T-cell (primary cell): ENCODE measurements at regions not wholly inside any gene's neighbourhood (a gene's known extent, or its start where the extent isn't known, plus 50 kb on each side); places are given as distances from the start of the nearest gene placed in this dataset.

Source experiments
- ATAC-seq, 4 experiments: fragments of 200-7000 bp in 3 of 4; fragments of 150-1000 bp in 1 of 4; cut with Tn5 transposase; replicated peaks in 1 of 4; 1 replicate in 3 of 4; 2 replicates in 1 of 4; pipeline ENCODE4 v1.10.0; 2021; ENCODE audit warnings: moderate library complexity in 3 of 4, mild to moderate bottlenecking in 2 of 4, moderate number of reproducible peaks in 1 of 4
- CTCF ChIA-PET, 2 donors: fragments of 300-600 bp; sonication (Branson Sonifier 250); formaldehyde crosslinking; loops; one replicate each; lab custom pipeline; 2022; ENCODE audit warnings: antibody characterized with exemption in 2 of 2; lab: Charles Lee
- POLR2A ChIA-PET, 2 donors: fragments of 300-600 bp; sonication (Branson Sonifier 250); formaldehyde crosslinking; loops; one replicate each; lab custom pipeline; 2022; ENCODE audit warnings: antibody characterized with exemption in 2 of 2; lab: Charles Lee
- DNase-seq, 35 experiments: peaks; one replicate each; pipeline versions ENCODE4 v3.0.0 to v3.0.0-alpha.2; 2013 to 2023
- H3K27ac ChIP-seq: one replicate; pipeline ENCODE4 v1.5.1; 2013; ENCODE audit warnings: low read length
- H3K27me3 ChIP-seq, 2 experiments: replicated peaks in 1 of 2; 1 replicate in 1 of 2; 2 replicates in 1 of 2; pipeline versions ENCODE4 v1.6.1 to v1.7.0; 2013; ENCODE audit warnings: low read length in 1 of 2, mixed read lengths in 1 of 2; ENCODE audit not compliant: control insufficient read depth in 2 of 2, insufficient read depth in 2 of 2; ENCODE audit errors: extremely low read depth in 1 of 2
- H3K36me3 ChIP-seq, 2 donors: 1 replicate in 1 of 2; 2 replicates in 1 of 2; pipeline versions ENCODE4 v1.6.1 to v1.7.0; 2013; ENCODE audit warnings: low read length in 1 of 2; ENCODE audit not compliant: control insufficient read depth in 2 of 2, insufficient read depth in 1 of 2; ENCODE audit errors: extremely low read depth in 1 of 2
- H3K4me1 ChIP-seq, 2 experiments: 1 replicate in 1 of 2; 2 replicates in 1 of 2; pipeline versions ENCODE4 v1.6.1 to v1.7.0; 2013; ENCODE audit warnings: low read length in 2 of 2, mixed read lengths in 1 of 2; ENCODE audit not compliant: insufficient read depth in 2 of 2, control insufficient read depth in 1 of 2; ENCODE audit errors: extremely low read depth in 1 of 2
- H3K4me3 ChIP-seq, 2 donors: 1 replicate in 1 of 2; 2 replicates in 1 of 2; pipeline versions ENCODE4 v1.5.1 to v1.7.0; 2013; ENCODE audit warnings: mild to moderate bottlenecking in 2 of 2, low read length in 1 of 2, moderate library complexity in 1 of 2; ENCODE audit not compliant: control insufficient read depth in 1 of 2; ENCODE audit errors: extremely low read depth in 1 of 2
- H3K9me3 ChIP-seq: 2 replicates; pipeline ENCODE4 v1.7.0; 2013
- H3K27ac Mint-ChIP-seq, 2 donors: one replicate each; pipeline ENCODE4 v1.8.0; 2020 to 2021; ENCODE audit warnings: mild to moderate bottlenecking in 2 of 2, mixed read lengths in 2 of 2
- H3K27me3 Mint-ChIP-seq, 2 donors: one replicate each; pipeline ENCODE4 v1.8.0; 2021 to 2022; ENCODE audit warnings: mixed read lengths in 2 of 2
- H3K36me3 Mint-ChIP-seq: one replicate; pipeline ENCODE4 v1.8.0; 2021; ENCODE audit warnings: mixed read lengths
- H3K4me1 Mint-ChIP-seq, 3 donors: one replicate each; pipeline ENCODE4 v1.8.0; 2020 to 2022; ENCODE audit warnings: mixed read lengths in 3 of 3, mild to moderate bottlenecking in 1 of 3
- H3K4me3 Mint-ChIP-seq, 3 donors: one replicate each; pipeline ENCODE4 v1.8.0; 2020 to 2022; ENCODE audit warnings: mild to moderate bottlenecking in 3 of 3, mixed read lengths in 3 of 3, moderate library complexity in 3 of 3
- H3K9me3 Mint-ChIP-seq, 3 donors: one replicate each; pipeline ENCODE4 v1.8.0; 2020 to 2022; ENCODE audit warnings: mixed read lengths in 3 of 3
- WGBS: methylation state at CpG from one replicate; pipeline ENCODE4 v1.1.5; 2013; ENCODE audit warnings: missing lambda C conversion rate; ENCODE audit not compliant: insufficient coverage; 5-methylcytosine and 5-hydroxymethylcytosine counted together

DNA sequence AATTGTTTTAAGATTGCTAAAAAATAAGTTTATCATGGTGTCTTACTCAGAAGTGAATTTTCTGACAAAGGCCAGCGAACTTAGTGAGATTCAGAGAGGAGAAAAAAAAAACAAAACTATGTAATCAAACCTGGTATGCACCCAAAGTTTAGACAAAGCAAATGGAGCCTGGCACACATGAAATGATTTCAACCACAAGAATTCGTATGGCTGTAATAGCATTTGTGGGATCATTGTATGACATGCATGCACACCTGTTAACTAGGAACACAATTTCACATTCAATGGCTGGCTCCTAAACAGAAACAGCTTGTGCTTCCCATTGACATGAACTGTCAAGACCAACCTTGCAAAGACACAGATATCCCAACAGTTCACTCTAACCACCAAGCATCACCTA lies 94.6 kb downstream of the ZIC4 start:
- no peak for DNase-seq
- Mint-ChIP-seq H3K4me3 (no peak overlapping the region), H3K9me3 (peaks cover 0 to 4% (median 3%) of the 10 kb centered on the region in 3 donors), H3K27me3 (no peaks in the 10 kb centered on the region), H3K36me3 (no peaks in the 10 kb centered on the region), H3K4me1 (no peaks in the 10 kb centered on the region), H3K27ac (no peak overlapping the region)
- H3K36me3 ChIP-seq = no peaks in the 10 kb centered on the region
- H3K9me3 ChIP-seq = no peaks in the 10 kb centered on the region
- no CpG with 5 or more reads among the region's 2 CpGs for WGBS
- ChIA-PET POLR2A (no interaction called here), CTCF (no interaction called here)
- no peaks in the 10 kb centered on the region for H3K4me1 ChIP-seq
- H3K4me3 ChIP-seq = no peak overlapping the region
- no peaks in the 10 kb centered on the region for H3K27me3 ChIP-seq
- H3K27ac ChIP-seq = no peak overlapping the region
- no peak for ATAC-seq

DNA sequence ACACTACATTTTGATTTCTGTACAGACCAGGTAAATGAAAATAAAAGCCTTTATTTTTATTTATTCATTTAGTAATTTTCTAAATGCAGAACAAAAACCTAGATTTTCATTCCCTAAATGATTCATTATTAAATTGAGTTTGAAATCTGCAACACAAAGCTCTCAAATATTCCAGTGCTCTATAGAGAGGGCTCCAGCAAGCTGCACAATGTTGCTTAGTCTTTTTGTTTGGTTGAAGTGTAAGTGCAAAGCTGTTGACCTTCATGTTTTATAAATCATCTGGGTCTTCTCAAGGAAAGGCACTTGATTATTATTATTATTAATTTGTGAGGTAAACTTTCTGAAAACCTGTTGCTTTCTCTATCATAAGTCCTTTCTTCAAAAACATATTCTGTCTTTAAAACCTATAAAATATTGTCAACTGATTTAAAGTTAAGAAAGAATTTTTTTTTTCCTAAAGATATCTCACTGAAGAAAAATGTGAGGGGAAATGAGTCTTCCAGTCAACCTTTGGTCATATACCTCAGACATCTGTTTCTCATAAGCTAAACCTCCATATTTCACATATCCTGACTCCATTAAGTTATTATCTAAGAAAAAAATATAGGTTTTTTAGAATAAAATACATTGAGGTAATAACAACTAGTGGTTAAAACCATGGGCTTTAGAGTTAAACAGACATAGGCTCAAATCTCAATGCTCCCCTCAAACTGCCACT lies 100.7 kb downstream of the ZIC4 start:
- Mint-ChIP-seq H3K9me3 (peaks cover 0 to 7% (median 3%) of the 10 kb centered on the region in 3 donors), H3K4me1 (no peaks in the 10 kb centered on the region), H3K27ac (no peak overlapping the region), H3K36me3 (no peaks in the 10 kb centered on the region), H3K27me3 (no peaks in the 10 kb centered on the region), H3K4me3 (no peak overlapping the region)
- Histone ChIP-seq H3K4me1 (no peaks in the 10 kb centered on the region), H3K4me3 (no peak overlapping the region), H3K36me3 (no peaks in the 10 kb centered on the region), H3K9me3 (no peaks in the 10 kb centered on the region), H3K27me3 (no peaks in the 10 kb centered on the region), H3K27ac (no peak overlapping the region)
- ChIA-PET POLR2A (no interaction called here), CTCF (no interaction called here)
- ATAC-seq (no peak), DNase-seq (no peak)

DNA sequence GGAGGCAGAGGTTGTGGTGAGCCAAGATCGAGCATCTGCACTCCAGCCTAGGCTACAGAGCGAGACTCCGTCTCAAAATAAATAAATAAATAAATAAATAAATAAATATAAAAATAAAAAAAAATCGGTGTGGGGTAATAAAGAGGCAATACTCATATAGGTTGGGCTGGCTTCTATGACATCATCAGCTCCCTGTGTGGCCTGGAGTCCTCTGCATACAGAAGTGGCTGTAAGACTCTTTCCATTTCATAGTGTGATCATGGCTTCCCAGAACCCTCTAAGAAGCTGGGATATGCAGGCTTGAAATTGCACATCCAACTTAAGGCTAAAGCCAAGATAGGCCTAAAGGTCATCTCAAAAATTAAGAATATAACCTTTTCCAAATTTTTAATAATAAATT lies 101.6 kb downstream of the ZIC4 start:
- Histone ChIP-seq H3K36me3 (no peaks in the 10 kb centered on the region), H3K27ac (no peak overlapping the region), H3K9me3 (no peaks in the 10 kb centered on the region), H3K27me3 (no peaks in the 10 kb centered on the region), H3K4me3 (no peak overlapping the region), H3K4me1 (no peaks in the 10 kb centered on the region)
- no peaks in the 10 kb centered on the region for H3K36me3 Mint-ChIP-seq
- no CpG with 5 or more reads among the region's 4 CpGs for WGBS
- no peak overlapping the region for H3K4me3 Mint-ChIP-seq
- H3K4me1 Mint-ChIP-seq = no peaks in the 10 kb centered on the region
- no peaks in the 10 kb centered on the region for H3K27me3 Mint-ChIP-seq
- POLR2A ChIA-PET = no interaction called here
- ATAC-seq (no peak), DNase-seq (no peak)
- no peak overlapping the region for H3K27ac Mint-ChIP-seq
- H3K9me3 Mint-ChIP-seq = peaks cover 0 to 7% (median 4%) of the 10 kb centered on the region in 3 donors
- CTCF ChIA-PET = no interaction called here

DNA sequence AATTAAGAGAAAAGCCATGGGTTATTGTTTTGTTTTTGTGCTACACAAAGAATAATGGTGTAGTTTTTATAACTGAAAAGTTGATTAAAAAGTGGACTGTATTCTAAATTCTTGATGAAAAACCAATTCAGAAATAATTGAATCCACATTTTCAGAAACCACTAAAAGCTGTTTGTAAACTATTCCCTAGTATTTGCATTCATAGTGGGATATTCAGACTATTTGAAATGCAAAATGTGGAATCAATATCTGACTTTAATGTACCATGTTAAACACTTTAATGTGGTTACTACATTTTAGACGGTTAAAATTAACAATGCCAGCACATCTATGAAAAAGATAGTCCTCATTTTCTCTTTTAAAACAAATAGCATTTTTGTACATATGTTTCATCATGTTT lies 104.6 kb downstream of the ZIC4 start:
- no peak for ATAC-seq
- no peaks in the 10 kb centered on the region for H3K4me1 Mint-ChIP-seq
- no CpG with 5 or more reads among the region's 1 CpG for WGBS

DNA sequence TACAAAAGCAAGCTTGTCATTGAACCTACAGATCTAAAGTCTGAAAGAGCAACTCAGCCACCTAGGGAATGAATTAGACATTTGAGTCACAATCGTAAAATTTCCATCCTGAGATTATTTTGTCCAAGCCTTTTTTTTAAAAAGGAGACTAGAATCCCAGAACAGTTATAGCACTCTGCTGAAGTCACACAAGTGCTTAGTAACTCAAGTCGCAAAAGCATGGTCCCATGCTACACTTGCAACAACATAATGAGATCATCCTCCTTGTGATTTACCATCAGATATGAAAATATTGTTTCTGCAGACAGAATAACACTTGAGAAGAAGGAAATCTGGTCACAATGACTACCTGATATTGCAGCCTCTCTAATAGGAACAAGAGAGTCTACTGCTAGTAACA lies 106.7 kb downstream of the ZIC4 start:
- WGBS = 40% methylated on average over 1 of the region's 2 CpGs
- Histone ChIP-seq H3K36me3 (no peaks in the 10 kb centered on the region), H3K9me3 (no peaks in the 10 kb centered on the region), H3K4me3 (no peak overlapping the region), H3K4me1 (no peaks in the 10 kb centered on the region), H3K27me3 (no peaks in the 10 kb centered on the region), H3K27ac (no peak overlapping the region)
- POLR2A ChIA-PET = no interaction called here
- no peaks in the 10 kb centered on the region for H3K27me3 Mint-ChIP-seq
- no peak for DNase-seq
- ATAC-seq = no peak
- H3K27ac Mint-ChIP-seq = no peak overlapping the region
- CTCF ChIA-PET = no interaction called here
- no peaks in the 10 kb centered on the region for H3K4me1 Mint-ChIP-seq
- no peak overlapping the region for H3K4me3 Mint-ChIP-seq
- H3K9me3 Mint-ChIP-seq = peaks cover 2 to 6% (median 3%) of the 10 kb centered on the region in 3 donors
- no peaks in the 10 kb centered on the region for H3K36me3 Mint-ChIP-seq

More for the DNA sequence above, 104.6 kb downstream of the ZIC4 start:
- Mint-ChIP-seq H3K4me3 (no peak overlapping the region), H3K27me3 (no peaks in the 10 kb centered on the region), H3K36me3 (no peaks in the 10 kb centered on the region), H3K27ac (no peak overlapping the region), H3K9me3 (peaks cover 0 to 7% (median 4%) of the 10 kb centered on the region in 3 donors)
- POLR2A ChIA-PET = no interaction called here
- Histone ChIP-seq H3K4me1 (no peaks in the 10 kb centered on the region), H3K9me3 (no peaks in the 10 kb centered on the region), H3K27me3 (no peaks in the 10 kb centered on the region), H3K36me3 (no peaks in the 10 kb centered on the region), H3K27ac (no peak overlapping the region), H3K4me3 (no peak overlapping the region)
- CTCF ChIA-PET = no interaction called here
- no peak for DNase-seq

DNA sequence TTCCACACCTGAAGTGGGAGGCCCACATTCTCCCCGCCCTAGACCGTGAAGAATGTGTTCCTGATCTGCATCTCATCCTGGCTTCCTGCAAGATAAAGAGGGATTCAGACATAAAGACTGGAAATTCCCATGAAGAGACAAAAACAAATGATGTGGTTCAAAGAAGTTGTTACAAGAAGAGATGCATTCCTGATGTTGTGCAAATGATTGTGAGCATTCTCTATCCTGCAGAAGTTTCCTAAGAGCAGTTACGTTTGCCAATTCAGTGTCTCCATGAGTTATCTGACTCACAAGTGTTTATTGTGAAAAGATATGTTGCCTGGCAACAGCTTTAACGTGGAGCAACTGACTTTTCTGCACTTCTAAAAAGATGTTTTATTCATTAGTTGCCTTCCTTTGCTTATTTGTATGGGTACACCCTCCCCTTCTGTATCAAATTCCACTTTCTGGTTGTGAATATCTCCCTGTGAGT lies 107.8 kb downstream of the ZIC4 start:
- H3K4me3 ChIP-seq = no peak overlapping the region
- no peak overlapping the region for H3K4me3 Mint-ChIP-seq
- CTCF ChIA-PET = no interaction called here
- no peaks in the 10 kb centered on the region for H3K4me1 ChIP-seq
- no peaks in the 10 kb centered on the region for H3K9me3 ChIP-seq
- no peak overlapping the region for H3K27ac Mint-ChIP-seq
- WGBS = 20% methylated on average over 1 of the region's 4 CpGs
- H3K36me3 Mint-ChIP-seq = no peaks in the 10 kb centered on the region
- POLR2A ChIA-PET = no interaction called here
- no peaks in the 10 kb centered on the region for H3K27me3 Mint-ChIP-seq
- no peaks in the 10 kb centered on the region for H3K36me3 ChIP-seq
- peaks cover 3 to 10% (median 5%) of the 10 kb centered on the region in 3 donors for H3K9me3 Mint-ChIP-seq
- no peaks in the 10 kb centered on the region for H3K27me3 ChIP-seq
- DNase-seq (no peak), ATAC-seq (no peak)
- H3K4me1 Mint-ChIP-seq = no peaks in the 10 kb centered on the region
- H3K27ac ChIP-seq = no peak overlapping the region
